ENCODE measurements at regions not wholly inside any gene's neighbourhood (a gene's known extent, or its start where the extent isn't known, plus 50 kb on each side); places are given as distances from the start of the nearest gene placed in this dataset.

DNA sequence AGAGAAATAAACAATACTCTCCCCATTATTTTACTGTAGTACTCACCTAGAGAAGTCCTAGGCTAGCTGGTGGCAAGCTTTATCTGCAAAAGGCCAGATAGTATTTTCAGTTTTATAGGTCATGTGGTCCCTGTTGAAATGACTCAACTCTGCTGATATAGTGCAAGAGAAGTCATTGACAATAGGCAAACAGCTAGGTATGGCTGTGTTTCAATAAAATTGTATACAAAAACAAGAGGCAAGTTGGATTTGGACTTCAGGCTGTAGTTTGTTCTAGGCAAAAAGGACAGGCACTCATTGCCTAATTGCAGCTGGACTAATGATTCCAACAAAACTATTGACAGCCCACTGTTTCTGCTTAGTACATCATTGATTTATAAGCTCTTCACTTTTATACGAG, 328.0 kb upstream of the PDZRN3 start:
- Mint-ChIP-seq H3K9me3 (ENCODE audit: low read depth, unreplicated experiment) (peaks cover 12% of the 10 kb centered on the region), H3K27me3 (ENCODE audit: unreplicated experiment) (no peaks in the 10 kb centered on the region), H3K27ac (ENCODE audit: unreplicated experiment) (no peak overlapping the region), H3K36me3 (ENCODE audit: insufficient read depth, unreplicated experiment) (no peaks in the 10 kb centered on the region), H3K4me1 (ENCODE audit: low read depth, unreplicated experiment) (no peaks in the 10 kb centered on the region), H3K4me3 (ENCODE audit: low read depth, unreplicated experiment) (no peak overlapping the region)
- no TSS peak for BruUV-seq (replicated peaks)
- TF ChIP-seq, protein P1, sequence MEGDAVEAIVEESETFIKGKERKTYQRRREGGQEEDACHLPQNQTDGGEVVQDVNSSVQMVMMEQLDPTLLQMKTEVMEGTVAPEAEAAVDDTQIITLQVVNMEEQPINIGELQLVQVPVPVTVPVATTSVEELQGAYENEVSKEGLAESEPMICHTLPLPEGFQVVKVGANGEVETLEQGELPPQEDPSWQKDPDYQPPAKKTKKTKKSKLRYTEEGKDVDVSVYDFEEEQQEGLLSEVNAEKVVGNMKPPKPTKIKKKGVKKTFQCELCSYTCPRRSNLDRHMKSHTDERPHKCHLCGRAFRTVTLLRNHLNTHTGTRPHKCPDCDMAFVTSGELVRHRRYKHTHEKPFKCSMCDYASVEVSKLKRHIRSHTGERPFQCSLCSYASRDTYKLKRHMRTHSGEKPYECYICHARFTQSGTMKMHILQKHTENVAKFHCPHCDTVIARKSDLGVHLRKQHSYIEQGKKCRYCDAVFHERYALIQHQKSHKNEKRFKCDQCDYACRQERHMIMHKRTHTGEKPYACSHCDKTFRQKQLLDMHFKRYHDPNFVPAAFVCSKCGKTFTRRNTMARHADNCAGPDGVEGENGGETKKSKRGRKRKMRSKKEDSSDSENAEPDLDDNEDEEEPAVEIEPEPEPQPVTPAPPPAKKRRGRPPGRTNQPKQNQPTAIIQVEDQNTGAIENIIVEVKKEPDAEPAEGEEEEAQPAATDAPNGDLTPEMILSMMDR (IDR thresholded peaks at IDR 0.05; ENCODE audit: unreplicated experiment), result no peak
- DNase-seq, result no peak
- CTCF ChIA-PET, result no interaction called here
- intact Hi-C loops (cut with micrococcal nuclease; ENCODE audit: unreplicated experiment), result no loop called here

DNA sequence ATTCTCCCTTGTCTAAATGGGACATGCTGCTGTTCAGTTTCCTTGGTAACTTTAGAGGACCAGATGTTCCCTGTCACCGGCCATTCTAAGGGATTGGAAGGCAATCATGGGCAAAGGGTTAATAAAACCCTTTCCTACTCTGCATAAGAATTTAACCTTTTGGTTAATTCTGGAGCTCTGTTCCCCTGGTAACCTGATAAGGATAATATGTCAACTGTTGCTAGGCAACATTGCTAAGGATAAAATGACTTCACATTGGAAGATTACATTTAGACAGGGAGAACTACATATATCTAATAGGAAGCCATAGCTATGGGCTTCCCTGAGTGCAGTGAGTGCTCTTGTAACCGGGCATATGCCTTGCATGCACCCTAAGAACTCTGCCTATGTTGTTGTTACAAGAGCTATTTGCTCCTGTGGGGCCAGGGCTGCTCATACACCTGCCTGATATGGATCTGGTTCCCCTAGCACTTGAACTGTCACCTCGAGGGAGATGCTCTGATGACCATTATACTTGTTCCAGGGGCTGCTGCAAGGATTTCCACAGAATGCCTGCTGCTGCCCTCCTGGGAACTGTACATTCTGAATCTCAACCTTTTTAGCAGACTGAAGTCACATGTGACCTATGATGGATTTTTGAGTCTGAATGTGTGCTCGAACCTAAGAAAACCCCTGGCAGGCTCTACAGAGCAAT, 326.3 kb upstream of the PDZRN3 start:
- TF ChIP-seq, protein P1 (IDR thresholded peaks at IDR 0.05; ENCODE audit: unreplicated experiment), result no peak
- BruUV-seq (replicated peaks), result no TSS peak
- Mint-ChIP-seq H3K27me3 (ENCODE audit: unreplicated experiment) (no peaks in the 10 kb centered on the region), H3K4me3 (ENCODE audit: low read depth, unreplicated experiment) (no peak overlapping the region), H3K36me3 (ENCODE audit: insufficient read depth, unreplicated experiment) (no peaks in the 10 kb centered on the region), H3K4me1 (ENCODE audit: low read depth, unreplicated experiment) (no peaks in the 10 kb centered on the region), H3K9me3 (ENCODE audit: low read depth, unreplicated experiment) (peaks cover 9% of the 10 kb centered on the region), H3K27ac (ENCODE audit: unreplicated experiment) (no peak overlapping the region)
- no peak for DNase-seq
- CTCF ChIA-PET, result no interaction called here
- intact Hi-C loops (cut with micrococcal nuclease; ENCODE audit: unreplicated experiment), result no loop called here

DNA sequence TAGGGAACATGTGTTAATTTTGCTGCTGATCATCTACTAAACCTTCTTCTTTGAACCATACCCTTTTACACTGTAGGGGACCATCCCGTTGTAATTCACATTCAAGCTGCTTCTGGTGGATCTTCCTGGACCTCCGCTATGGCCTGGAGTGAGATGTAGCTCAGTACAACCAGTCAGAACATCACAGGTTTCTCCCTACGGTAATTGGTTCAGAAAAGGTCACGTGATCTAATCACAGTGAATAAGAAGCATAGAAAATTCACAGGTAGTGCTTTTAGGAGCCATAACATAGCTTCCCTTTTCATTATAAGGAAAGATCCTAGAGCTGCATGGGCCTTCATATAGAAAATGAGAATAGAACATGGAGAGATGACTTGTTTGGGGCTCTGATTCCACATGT, 320.8 kb upstream of the PDZRN3 start:
- Mint-ChIP-seq H3K27ac (ENCODE audit: unreplicated experiment) (no peak overlapping the region), H3K4me1 (ENCODE audit: low read depth, unreplicated experiment) (no peaks in the 10 kb centered on the region), H3K27me3 (ENCODE audit: unreplicated experiment) (no peaks in the 10 kb centered on the region), H3K9me3 (ENCODE audit: low read depth, unreplicated experiment) (peaks cover 3% of the 10 kb centered on the region), H3K4me3 (ENCODE audit: low read depth, unreplicated experiment) (no peak overlapping the region), H3K36me3 (ENCODE audit: insufficient read depth, unreplicated experiment) (no peaks in the 10 kb centered on the region)
- intact Hi-C loops (cut with micrococcal nuclease; ENCODE audit: unreplicated experiment), result no loop called here
- CTCF ChIA-PET, result no interaction called here
- no peak for DNase-seq
- BruUV-seq (replicated peaks), result no TSS peak
- TF ChIP-seq, protein P1 (IDR thresholded peaks at IDR 0.05; ENCODE audit: unreplicated experiment), result no peak

DNA sequence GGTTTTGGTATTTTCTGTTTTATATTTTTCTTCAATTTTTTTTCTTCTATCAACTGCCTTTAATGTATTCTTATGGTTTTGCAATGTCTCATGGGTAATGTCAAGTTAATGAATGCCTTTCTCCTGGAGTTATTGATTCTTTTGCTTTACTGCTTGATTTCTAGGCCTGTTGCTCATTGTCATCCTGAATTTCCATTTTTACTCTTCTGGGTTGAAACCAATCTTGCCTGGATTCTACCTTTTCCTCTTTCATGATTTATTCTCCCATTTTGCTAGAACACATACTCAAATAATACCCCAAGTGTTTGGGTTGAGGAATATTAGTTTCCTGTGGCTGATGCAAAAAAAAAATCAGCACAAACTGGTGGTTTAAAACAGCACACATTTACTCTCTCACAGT, 315.2 kb upstream of the PDZRN3 start:
- H3K9me3 Mint-ChIP-seq (ENCODE audit: low read depth, unreplicated experiment), result peaks cover 11% of the 10 kb centered on the region
- CTCF ChIA-PET, result no interaction called here
- no peaks in the 10 kb centered on the region for H3K27me3 Mint-ChIP-seq (ENCODE audit: unreplicated experiment)
- H3K27ac Mint-ChIP-seq (ENCODE audit: unreplicated experiment), result no peak overlapping the region
- intact Hi-C loops (cut with micrococcal nuclease; ENCODE audit: unreplicated experiment), result no loop called here
- H3K4me3 Mint-ChIP-seq (ENCODE audit: low read depth, unreplicated experiment), result no peak overlapping the region
- TF ChIP-seq, protein P1 (IDR thresholded peaks at IDR 0.05; ENCODE audit: unreplicated experiment), result no peak
- no peaks in the 10 kb centered on the region for H3K4me1 Mint-ChIP-seq (ENCODE audit: low read depth, unreplicated experiment)
- DNase-seq, result no peak
- no TSS peak for BruUV-seq (replicated peaks)
- H3K36me3 Mint-ChIP-seq (ENCODE audit: insufficient read depth, unreplicated experiment), result no peaks in the 10 kb centered on the region

Data from Calu3 (cell line).